HEK293T (cell line): ENCODE measurements at regions not wholly inside any gene's neighbourhood (a gene's known extent, or its start where the extent isn't known, plus 50 kb on each side); places are given as distances from the start of the nearest gene placed in this dataset.

Experiments
- CTCF ChIA-PET: fragments of 350-600 bp; formaldehyde crosslinking; extraction: SDS; loops from one replicate; lab custom pipeline; 2021; ENCODE audit warnings: antibody characterized with exemption, inconsistent platforms; lab: Yijun Ruan, JAX
- POLR2A ChIA-PET: fragments of 350-600 bp; formaldehyde crosslinking; extraction: SDS; loops from one replicate; lab custom pipeline; 2020; ENCODE audit warnings: antibody characterized with exemption, inconsistent platforms; lab: Yijun Ruan, JAX
- DNase-seq: peaks from one replicate; pipeline ENCODE4 v3.0.0; 2012; ENCODE audit warnings: mixed read lengths; ENCODE audit errors: extremely low spot score
- ARNT ChIP-seq: fragments of 450-650 bp; IDR thresholded peaks from 2 replicates; pipeline ENCODE4 v1.6.1; 2017; ENCODE audit warnings: mild to moderate bottlenecking
- BHLHE40 ChIP-seq: fragments of 450-650 bp; IDR thresholded peaks from 2 replicates; pipeline ENCODE4 v1.6.1; 2016; ENCODE audit warnings: mild to moderate bottlenecking, moderate library complexity, borderline replicate concordance
- CTBP1 ChIP-seq: fragments of 450-650 bp; IDR thresholded peaks from 2 replicates; pipeline ENCODE4 v1.6.1; 2016; ENCODE audit warnings: borderline replicate concordance
- ELF4 ChIP-seq: fragments of 450-650 bp; IDR thresholded peaks from 2 replicates; pipeline ENCODE4 v1.6.1; 2017; ENCODE audit warnings: antibody characterized with exemption
- FOXA1 ChIP-seq: fragments of 450-650 bp; IDR thresholded peaks from 2 replicates; pipeline ENCODE4 v1.6.1; 2016; ENCODE audit warnings: mild to moderate bottlenecking
- FOXK2 ChIP-seq: fragments of 450-650 bp; IDR thresholded peaks from 2 replicates; pipeline ENCODE4 v1.6.1; 2016; ENCODE audit warnings: mild to moderate bottlenecking
- FOXM1 ChIP-seq: fragments of 450-650 bp; IDR thresholded peaks from 2 replicates; pipeline ENCODE4 v1.6.1; 2017; ENCODE audit warnings: mild to moderate bottlenecking, borderline replicate concordance
- HDGF ChIP-seq: fragments of 450-650 bp; IDR thresholded peaks from 2 replicates; pipeline ENCODE4 v1.6.1; 2017; ENCODE audit warnings: antibody characterized with exemption, borderline replicate concordance
- L3MBTL2 ChIP-seq: fragments of 450-650 bp; conservative IDR thresholded peaks from 2 replicates; pipeline ENCODE4 v1.6.1; 2016; ENCODE audit warnings: mild to moderate bottlenecking
- LEF1 ChIP-seq: fragments of 450-650 bp; IDR thresholded peaks from 2 replicates; pipeline ENCODE4 v1.6.1; 2017; ENCODE audit warnings: mild to moderate bottlenecking, borderline replicate concordance
- NFRKB ChIP-seq: fragments of 450-650 bp; IDR thresholded peaks from 2 replicates; pipeline ENCODE4 v1.6.1; 2016; ENCODE audit warnings: mild to moderate bottlenecking, moderate library complexity
- SP1 ChIP-seq: fragments of 450-650 bp; IDR thresholded peaks from 2 replicates; pipeline ENCODE4 v1.6.1; 2017
- SUZ12 ChIP-seq: fragments of 450-650 bp; IDR thresholded peaks from 2 replicates; pipeline ENCODE4 v1.6.1; 2016; ENCODE audit warnings: mild to moderate bottlenecking
- TARDBP ChIP-seq: fragments of 450-650 bp; IDR thresholded peaks from 2 replicates; pipeline ENCODE4 v1.6.1; 2016
- ZNF384 ChIP-seq: fragments of 450-650 bp; IDR thresholded peaks from 2 replicates; pipeline ENCODE4 v1.6.1; 2016
- TF ChIP-seq, protein P1 (sequence below): fragments of 450-650 bp; IDR thresholded peaks from 2 replicates; pipeline ENCODE4 v1.6.1; 2016

DNA sequence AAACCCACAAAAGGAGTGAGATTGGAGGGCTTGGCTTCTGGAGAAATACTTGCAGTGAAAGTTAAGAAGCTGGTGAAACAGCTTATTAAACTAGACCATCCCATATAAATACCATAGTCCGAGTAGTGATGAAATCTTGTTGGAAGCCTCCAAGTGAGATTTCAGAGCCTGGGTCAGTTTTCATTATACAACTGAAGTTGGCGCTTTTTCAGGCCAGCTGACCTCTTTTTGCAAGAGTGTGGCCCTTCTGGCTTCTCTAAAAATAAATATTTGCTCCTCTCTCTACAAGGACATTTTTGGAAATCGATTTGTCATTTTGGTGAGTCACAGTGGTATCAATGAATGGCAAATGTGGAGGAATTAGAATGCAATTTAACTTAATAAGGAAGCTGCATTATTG is 51.2 kb upstream of the THRB start:
- no peak for DNase-seq

DNA sequence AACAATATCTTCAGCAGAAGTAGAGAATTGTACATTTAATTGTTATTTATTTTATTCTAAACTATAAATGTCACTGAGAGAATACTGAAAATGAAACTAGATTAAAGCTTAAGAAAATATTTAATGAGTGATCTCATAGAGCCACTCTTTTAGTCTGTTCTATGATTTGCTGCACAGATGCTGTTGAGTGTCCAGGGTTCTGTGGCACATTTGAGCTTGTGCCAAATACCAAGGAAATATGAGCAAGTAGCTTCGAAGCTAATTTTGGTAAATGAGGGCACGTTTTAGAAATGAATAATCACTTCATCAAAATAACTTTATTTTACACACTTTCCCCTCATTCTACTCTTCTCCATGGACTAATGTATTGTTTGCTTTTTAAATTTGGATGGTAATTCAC is 53.6 kb upstream of the THRB start:
- no peak for DNase-seq
- ChIA-PET CTCF (no interaction called here), POLR2A (no interaction called here)
- TF ChIP-seq ZNF384 (no peak), CTBP1 (no peak)
- TF ChIP-seq, protein P1, sequence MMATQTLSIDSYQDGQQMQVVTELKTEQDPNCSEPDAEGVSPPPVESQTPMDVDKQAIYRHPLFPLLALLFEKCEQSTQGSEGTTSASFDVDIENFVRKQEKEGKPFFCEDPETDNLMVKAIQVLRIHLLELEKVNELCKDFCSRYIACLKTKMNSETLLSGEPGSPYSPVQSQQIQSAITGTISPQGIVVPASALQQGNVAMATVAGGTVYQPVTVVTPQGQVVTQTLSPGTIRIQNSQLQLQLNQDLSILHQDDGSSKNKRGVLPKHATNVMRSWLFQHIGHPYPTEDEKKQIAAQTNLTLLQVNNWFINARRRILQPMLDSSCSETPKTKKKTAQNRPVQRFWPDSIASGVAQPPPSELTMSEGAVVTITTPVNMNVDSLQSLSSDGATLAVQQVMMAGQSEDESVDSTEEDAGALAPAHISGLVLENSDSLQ, result no peak

More for the DNA sequence above, 51.2 kb upstream of the THRB start:
- ChIA-PET POLR2A (no interaction called here), CTCF (no interaction called here)
- no peak for TF ChIP-seq CTBP1
- no peak for TF ChIP-seq ZNF384
- TF ChIP-seq NFRKB, result no peak
- TF ChIP-seq SP1, result no peak
- no peak for TF ChIP-seq ELF4
- no peak for TF ChIP-seq SUZ12
- no peak for TF ChIP-seq TARDBP
- no peak for TF ChIP-seq FOXK2
- no peak for TF ChIP-seq HDGF
- no peak for TF ChIP-seq FOXA1
- TF ChIP-seq FOXM1, result no peak

DNA sequence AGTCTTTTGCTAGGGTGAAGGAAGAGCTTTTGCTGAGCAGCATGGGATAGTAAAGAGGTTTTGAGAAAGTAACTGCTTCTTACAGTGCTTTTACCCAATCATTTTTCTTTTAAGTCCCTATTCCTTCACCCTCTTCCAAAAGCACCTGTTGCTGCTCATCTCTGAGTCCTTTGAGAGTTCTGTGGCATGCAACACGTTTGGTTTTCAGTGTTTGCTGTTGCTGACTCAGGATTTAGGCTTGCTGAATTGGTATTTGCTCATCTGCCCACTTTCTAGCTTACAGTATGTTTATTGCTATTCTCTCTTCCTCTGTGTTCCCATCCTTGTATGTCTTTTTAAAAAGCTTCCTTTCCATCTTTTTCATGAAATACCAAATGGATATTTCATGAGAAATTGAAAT is 55.9 kb upstream of the THRB start:
- DNase-seq, result no peak
- ChIA-PET CTCF (no interaction called here), POLR2A (no interaction called here)

DNA sequence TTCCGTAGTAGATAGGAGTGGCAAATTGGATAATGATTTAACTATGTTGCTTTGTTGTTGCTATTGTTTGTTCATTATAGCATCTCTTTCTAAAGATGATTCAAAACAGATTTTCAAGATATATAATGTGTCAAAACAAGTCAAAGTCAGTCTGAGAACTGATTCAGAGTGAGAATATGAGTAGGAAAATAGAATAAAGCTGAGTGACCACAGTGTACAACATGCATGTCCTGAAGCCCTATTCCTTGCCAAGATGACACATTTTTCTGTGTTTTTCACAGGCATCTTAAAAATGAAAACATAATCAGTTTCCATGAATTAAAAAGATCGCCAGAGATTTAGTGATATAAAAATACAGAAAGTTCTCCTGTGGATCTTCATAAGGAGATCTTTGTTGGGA is 57.0 kb upstream of the THRB start:
- POLR2A ChIA-PET, result no interaction called here
- no peak for DNase-seq
- CTCF ChIA-PET, result no interaction called here
- TF ChIP-seq NFRKB (no peak), BHLHE40 (no peak), HDGF (no peak), L3MBTL2 (no peak), FOXK2 (no peak), ZNF384 (no peak), ELF4 (no peak), TARDBP (no peak), CTBP1 (no peak), SUZ12 (no peak), FOXA1 (no peak), FOXM1 (no peak), LEF1 (no peak)
- TF ChIP-seq, protein P1, result no peak

More for the DNA sequence above, 55.9 kb upstream of the THRB start:
- no peak for TF ChIP-seq SUZ12
- no peak for TF ChIP-seq FOXK2
- no peak for TF ChIP-seq NFRKB
- no peak for TF ChIP-seq ZNF384
- no peak for TF ChIP-seq ARNT
- TF ChIP-seq, protein P1, result no peak
- TF ChIP-seq FOXM1, result no peak
- TF ChIP-seq CTBP1, result no peak

DNA sequence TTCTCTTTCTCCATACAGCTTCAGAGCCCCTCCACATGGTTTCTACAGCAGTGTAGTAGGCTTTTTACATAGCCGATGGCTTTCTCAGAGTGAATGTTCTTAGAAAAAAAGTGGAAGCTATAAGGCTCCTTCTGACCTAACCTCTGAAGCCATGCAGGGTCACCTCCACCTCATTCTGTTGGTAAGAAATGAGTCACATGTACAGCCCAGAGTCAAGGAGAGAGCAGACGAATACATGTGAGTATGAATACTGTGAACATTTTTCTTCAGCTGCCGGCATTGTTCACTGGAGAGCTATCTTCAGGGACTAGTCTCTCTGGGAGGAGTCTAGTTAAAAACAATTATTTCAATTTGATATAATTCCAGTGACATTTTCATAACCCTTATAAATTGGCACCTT is 68.2 kb upstream of the THRB start:
- POLR2A ChIA-PET, result interaction anchor here (0.8 kb wide), 1 partner anchor 10 kb away, joined by 3 read pairs; no protein-coding TSS in a partner anchor
- no peak for TF ChIP-seq LEF1
- TF ChIP-seq ELF4, result no peak
- TF ChIP-seq BHLHE40, result no peak
- TF ChIP-seq ZNF384, result no peak
- no peak for DNase-seq
- CTCF ChIA-PET, result interaction anchor here (1.3 kb wide), 1 partner anchor 64 kb away, joined by 3 read pairs; no protein-coding TSS in a partner anchor

DNA sequence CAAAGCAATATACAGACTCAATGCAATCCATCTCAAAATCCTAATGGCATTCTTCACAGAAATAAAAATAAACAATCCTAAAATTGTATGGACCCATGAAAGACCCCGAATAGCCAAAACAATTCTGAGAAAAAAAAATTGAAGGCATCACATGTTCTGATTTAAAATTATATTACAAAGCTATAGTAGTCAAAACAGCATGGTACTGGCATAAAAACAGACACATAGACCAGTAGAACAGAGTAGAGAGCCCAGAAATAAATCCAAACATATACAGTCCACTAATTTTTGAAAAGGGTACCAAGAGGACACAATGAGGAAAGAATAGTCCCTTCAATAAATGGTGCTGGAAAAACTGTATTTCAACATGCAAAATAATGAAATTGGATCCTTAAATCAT is 70.4 kb upstream of the THRB start:
- POLR2A ChIA-PET, result no interaction called here
- TF ChIP-seq ARNT, result no peak
- no peak for TF ChIP-seq TARDBP
- TF ChIP-seq, protein P1, result no peak
- TF ChIP-seq L3MBTL2, result no peak
- no peak for TF ChIP-seq SUZ12
- no peak for TF ChIP-seq CTBP1
- no peak for TF ChIP-seq NFRKB
- no peak for TF ChIP-seq FOXK2
- no peak for TF ChIP-seq ELF4
- TF ChIP-seq ZNF384, result no peak
- TF ChIP-seq SP1, result no peak
- no peak for TF ChIP-seq FOXA1
- no peak for TF ChIP-seq BHLHE40
- no peak for TF ChIP-seq HDGF
- no peak for TF ChIP-seq LEF1
- CTCF ChIA-PET, result no interaction called here
- DNase-seq, result no peak

DNA sequence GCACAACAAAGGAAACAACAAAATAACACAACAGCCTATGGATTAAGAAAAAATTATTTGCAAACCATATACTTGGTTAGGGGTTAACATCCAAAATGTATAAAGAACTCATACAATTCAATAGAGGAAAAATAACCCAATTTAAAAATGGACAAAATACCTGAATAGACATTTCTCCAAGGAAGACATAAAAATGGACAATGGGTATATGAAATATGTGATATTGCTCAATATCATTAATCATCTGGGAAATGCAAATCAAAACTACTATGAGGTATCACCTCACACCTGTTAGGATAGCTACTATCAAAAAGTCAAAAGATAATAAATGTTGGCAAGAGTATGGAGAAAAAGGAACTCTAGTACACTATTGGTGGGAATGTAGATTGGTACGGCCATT is 71.0 kb upstream of the THRB start:
- TF ChIP-seq L3MBTL2 (no peak), FOXM1 (no peak), TARDBP (no peak), CTBP1 (no peak), SP1 (no peak), SUZ12 (no peak), HDGF (no peak), NFRKB (no peak), ARNT (no peak), BHLHE40 (no peak), FOXK2 (no peak), LEF1 (no peak)
- TF ChIP-seq, protein P1, result no peak
- POLR2A ChIA-PET, result no interaction called here
- DNase-seq, result no peak
- CTCF ChIA-PET, result no interaction called here
